Natural killer cell (primary cell): ENCODE measurements at regions not wholly inside any gene's neighbourhood (a gene's known extent, or its start where the extent isn't known, plus 50 kb on each side); places are given as distances from the start of the nearest gene placed in this dataset.

ENCODE experiments used
- ATAC-seq, 3 donors: fragments of 150-1000 bp in 2 of 3; fragments of 200-7000 bp in 1 of 3; cut with Tn5 transposase; 1 replicate in 1 of 3; 2 replicates in 2 of 3; pipeline ENCODE4 v1.10.0; 2021; ENCODE audit warnings: mild to moderate bottlenecking in 2 of 3, moderate library complexity in 2 of 3
- DNase-seq, 2 donors: peaks; one replicate each; pipeline versions ENCODE4 v3.0.0 to v3.0.0-alpha.2; 2013 to 2021; ENCODE audit warnings: mixed read lengths in 1 of 2
- H3K27ac ChIP-seq: one replicate; pipeline ENCODE4 v1.5.1; 2013; ENCODE audit warnings: mild to moderate bottlenecking, low read length
- H3K27me3 ChIP-seq: one replicate; pipeline ENCODE4 v1.6.1; 2013; ENCODE audit warnings: low read length; ENCODE audit not compliant: control insufficient read depth, insufficient read depth
- H3K36me3 ChIP-seq: one replicate; pipeline ENCODE4 v1.6.1; 2013; ENCODE audit warnings: low read length; ENCODE audit not compliant: control insufficient read depth, insufficient read depth
- H3K4me1 ChIP-seq: one replicate; pipeline ENCODE4 v1.6.1; 2013; ENCODE audit warnings: low read length; ENCODE audit not compliant: control insufficient read depth, insufficient read depth
- H3K4me3 ChIP-seq: one replicate; pipeline ENCODE4 v1.5.1; 2013; ENCODE audit warnings: low read length
- H3K9me3 ChIP-seq: one replicate; pipeline ENCODE4 v1.6.1; 2013; ENCODE audit warnings: low read length; ENCODE audit not compliant: control insufficient read depth, insufficient read depth
- H3K27ac Mint-ChIP-seq, 2 donors: one replicate each; pipeline ENCODE4 v1.8.0; 2022; ENCODE audit warnings: mild to moderate bottlenecking in 2 of 2, mixed read lengths in 2 of 2, moderate library complexity in 1 of 2
- H3K27me3 Mint-ChIP-seq, 2 donors: one replicate each; pipeline ENCODE4 v1.8.0; 2022; ENCODE audit warnings: low read depth in 2 of 2, mixed read lengths in 2 of 2
- H3K36me3 Mint-ChIP-seq: one replicate; pipeline ENCODE4 v1.8.0; 2022; ENCODE audit warnings: mixed read lengths
- H3K4me1 Mint-ChIP-seq, 2 donors: one replicate each; pipeline ENCODE4 v1.8.0; 2022; ENCODE audit warnings: mixed read lengths in 2 of 2
- H3K4me3 Mint-ChIP-seq: one replicate; pipeline ENCODE4 v1.8.0; 2022; ENCODE audit warnings: mild to moderate bottlenecking, moderate library complexity, mixed read lengths
- H3K9me3 Mint-ChIP-seq, 2 donors: one replicate each; pipeline ENCODE4 v1.8.0; 2022; ENCODE audit warnings: mixed read lengths in 2 of 2
- WGBS: methylation state at CpG from one replicate; pipeline ENCODE4 v1.1.7; 2013; ENCODE audit warnings: missing lambda C conversion rate; ENCODE audit not compliant: insufficient coverage; 5-methylcytosine and 5-hydroxymethylcytosine counted together
- intact Hi-C: fragments of 100-400 bp; cut with micrococcal nuclease; formaldehyde crosslinking; loops from one replicate; pipeline ENCODE4 v1.14.2; 2022
- TF ChIP-seq, protein P1 (sequence below): fragments of 200-600 bp; IDR thresholded peaks from one replicate; pipeline ENCODE4 v1.8.0; 2022; ENCODE audit warnings: antibody characterized with exemption

- no peaks in the 10 kb centered on the region for H3K9me3 Mint-ChIP-seq
- intact Hi-C loops = loop anchor here (1.0 to 5.0 kb wide), 3 partner anchors 169 to 584 kb away; no protein-coding TSS in a partner anchor
- H3K36me3 Mint-ChIP-seq = no peaks in the 10 kb centered on the region
- ATAC-seq = peak; percentile 91 to 98 (median 94)
- H3K4me3 ChIP-seq = no peak overlapping the region
- no peaks in the 10 kb centered on the region for H3K36me3 ChIP-seq
- peaks cover 0 to 4% of the 10 kb centered on the region in 2 donors for H3K4me1 Mint-ChIP-seq
- no peak overlapping the region for H3K27ac ChIP-seq
- no peak overlapping the region for H3K4me3 Mint-ChIP-seq
- no peak overlapping the region for H3K27ac Mint-ChIP-seq
- WGBS = 9% methylated on average over 43 of the region's 43 CpGs
- peaks cover 6 to 14% of the 10 kb centered on the region in 2 donors for H3K27me3 Mint-ChIP-seq
- TF ChIP-seq, protein P1, sequence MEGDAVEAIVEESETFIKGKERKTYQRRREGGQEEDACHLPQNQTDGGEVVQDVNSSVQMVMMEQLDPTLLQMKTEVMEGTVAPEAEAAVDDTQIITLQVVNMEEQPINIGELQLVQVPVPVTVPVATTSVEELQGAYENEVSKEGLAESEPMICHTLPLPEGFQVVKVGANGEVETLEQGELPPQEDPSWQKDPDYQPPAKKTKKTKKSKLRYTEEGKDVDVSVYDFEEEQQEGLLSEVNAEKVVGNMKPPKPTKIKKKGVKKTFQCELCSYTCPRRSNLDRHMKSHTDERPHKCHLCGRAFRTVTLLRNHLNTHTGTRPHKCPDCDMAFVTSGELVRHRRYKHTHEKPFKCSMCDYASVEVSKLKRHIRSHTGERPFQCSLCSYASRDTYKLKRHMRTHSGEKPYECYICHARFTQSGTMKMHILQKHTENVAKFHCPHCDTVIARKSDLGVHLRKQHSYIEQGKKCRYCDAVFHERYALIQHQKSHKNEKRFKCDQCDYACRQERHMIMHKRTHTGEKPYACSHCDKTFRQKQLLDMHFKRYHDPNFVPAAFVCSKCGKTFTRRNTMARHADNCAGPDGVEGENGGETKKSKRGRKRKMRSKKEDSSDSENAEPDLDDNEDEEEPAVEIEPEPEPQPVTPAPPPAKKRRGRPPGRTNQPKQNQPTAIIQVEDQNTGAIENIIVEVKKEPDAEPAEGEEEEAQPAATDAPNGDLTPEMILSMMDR = peak; percentile 94
- peaks cover 11% of the 10 kb centered on the region for H3K4me1 ChIP-seq
- no peaks in the 10 kb centered on the region for H3K9me3 ChIP-seq
- peak; percentile 81 to 85 for DNase-seq
- peaks cover 3% of the 10 kb centered on the region for H3K27me3 ChIP-seq
Measured at GRCh38 chr7:101688183-101688831, 59.2 kb upstream of the MYL10 start.

GRCh38 chr7:101688995-101689907 lies 60.2 kb upstream of the MYL10 start:
- Mint-ChIP-seq H3K9me3 (no peaks in the 10 kb centered on the region), H3K27me3 (peaks cover 6 to 14% of the 10 kb centered on the region in 2 donors), H3K27ac (no peak overlapping the region), H3K36me3 (no peaks in the 10 kb centered on the region), H3K4me1 (peaks cover 0 to 4% of the 10 kb centered on the region in 2 donors), H3K4me3 (no peak overlapping the region)
- 71% methylated on average over 15 of the region's 15 CpGs for WGBS
- no peak for DNase-seq
- Histone ChIP-seq H3K27me3 (peaks cover 3% of the 10 kb centered on the region), H3K4me3 (no peak overlapping the region), H3K27ac (no peak overlapping the region), H3K9me3 (no peaks in the 10 kb centered on the region), H3K36me3 (no peaks in the 10 kb centered on the region), H3K4me1 (peaks cover 11% of the 10 kb centered on the region)
- ATAC-seq = no peak
- TF ChIP-seq, protein P1 = no peak
- intact Hi-C loops = loop anchor here (1.0 to 5.0 kb wide), 3 partner anchors 168 to 583 kb away; no protein-coding TSS in a partner anchor

GRCh38 chr7:101690061-101690460 lies 61.0 kb upstream of the MYL10 start:
- DNase-seq (no peak), ATAC-seq (no peak)
- TF ChIP-seq, protein P1 = no peak
- WGBS = 87% methylated on average over 6 of the region's 6 CpGs
- H3K36me3 ChIP-seq = no peaks in the 10 kb centered on the region
- intact Hi-C loops = no loop called here
- peaks cover 0 to 4% of the 10 kb centered on the region in 2 donors for H3K4me1 Mint-ChIP-seq
- H3K4me3 ChIP-seq = no peak overlapping the region
- H3K4me1 ChIP-seq = peaks cover 11% of the 10 kb centered on the region
- no peaks in the 10 kb centered on the region for H3K9me3 ChIP-seq
- H3K27ac ChIP-seq = no peak overlapping the region
- no peak overlapping the region for H3K4me3 Mint-ChIP-seq
- peaks cover 6 to 14% of the 10 kb centered on the region in 2 donors for H3K27me3 Mint-ChIP-seq
- H3K27ac Mint-ChIP-seq = no peak overlapping the region
- H3K27me3 ChIP-seq = peaks cover 3% of the 10 kb centered on the region
- no peaks in the 10 kb centered on the region for H3K9me3 Mint-ChIP-seq
- H3K36me3 Mint-ChIP-seq = no peaks in the 10 kb centered on the region
